NCI-H510A treated with DMSO at 0.1 percent for 48 hours (cell line): ENCODE measurements at regions not wholly inside any gene's neighbourhood (a gene's known extent, or its start where the extent isn't known, plus 50 kb on each side); places are given as distances from the start of the nearest gene placed in this dataset.

Experiments
- DNase-seq: peaks from one replicate; lab custom pipeline; 2025; lab: John Stamatoyannopoulos, UW

- no peak for DNase-seq
Observed at GRCh38 chr11:127136438-127136837, 135.9 kb upstream of the KIRREL3 start.

- DNase-seq, result no peak
Observed at GRCh38 chr11:127135256-127135655, 134.7 kb upstream of the KIRREL3 start.

- DNase-seq, result no peak
Observed at GRCh38 chr11:127133061-127133460, 132.5 kb upstream of the KIRREL3 start.

- DNase-seq, result no peak
Observed at GRCh38 chr11:127130321-127130720, 129.8 kb upstream of the KIRREL3 start.

GRCh38 chr11:127126986-127127385, 126.4 kb upstream of the KIRREL3 start:
- no peak for DNase-seq

- no peak for DNase-seq
Observed at GRCh38 chr11:127119356-127119755, 118.8 kb upstream of the KIRREL3 start.

GRCh38 chr11:127118811-127119210, 118.2 kb upstream of the KIRREL3 start:
- no peak for DNase-seq

- DNase-seq, result no peak
Observed at GRCh38 chr11:127117231-127117739, 116.7 kb upstream of the KIRREL3 start.

GRCh38 chr11:127115844-127116243, 115.3 kb upstream of the KIRREL3 start:
- DNase-seq, result no peak

- DNase-seq, result no peak
Observed at GRCh38 chr11:127114035-127114434, 113.5 kb upstream of the KIRREL3 start.

- no peak for DNase-seq
Observed at GRCh38 chr11:127110542-127110941, 110.0 kb upstream of the KIRREL3 start.

- no peak for DNase-seq
Observed at GRCh38 chr11:127109796-127110480, 109.4 kb upstream of the KIRREL3 start.

GRCh38 chr11:127108838-127109237, 108.3 kb upstream of the KIRREL3 start:
- no peak for DNase-seq

GRCh38 chr11:127106938-127107337, 106.4 kb upstream of the KIRREL3 start:
- DNase-seq, result peak; percentile 87

GRCh38 chr11:127105593-127106541, 105.3 kb upstream of the KIRREL3 start:
- peak; percentile 99 for DNase-seq

GRCh38 chr11:127103586-127104388, 103.2 kb upstream of the KIRREL3 start:
- no peak for DNase-seq

- no peak for DNase-seq
Observed at GRCh38 chr11:127098684-127099083, 98.1 kb upstream of the KIRREL3 start.

- no peak for DNase-seq
Observed at GRCh38 chr11:127080735-127081134, 80.2 kb upstream of the KIRREL3 start.

GRCh38 chr11:127075758-127076157, 75.2 kb upstream of the KIRREL3 start:
- DNase-seq, result no peak

- DNase-seq, result peak; percentile 85
Observed at GRCh38 chr11:127074151-127074761, 73.7 kb upstream of the KIRREL3 start.

- DNase-seq, result no peak
Observed at GRCh38 chr11:127073621-127074020, 73.1 kb upstream of the KIRREL3 start.

- DNase-seq, result peak; percentile 67
Observed at GRCh38 chr11:127071606-127072005, 71.0 kb upstream of the KIRREL3 start.
